ENCODE measurements at regions not wholly inside any gene's neighbourhood (a gene's known extent, or its start where the extent isn't known, plus 50 kb on each side); places are given as distances from the start of the nearest gene placed in this dataset.

DNA sequence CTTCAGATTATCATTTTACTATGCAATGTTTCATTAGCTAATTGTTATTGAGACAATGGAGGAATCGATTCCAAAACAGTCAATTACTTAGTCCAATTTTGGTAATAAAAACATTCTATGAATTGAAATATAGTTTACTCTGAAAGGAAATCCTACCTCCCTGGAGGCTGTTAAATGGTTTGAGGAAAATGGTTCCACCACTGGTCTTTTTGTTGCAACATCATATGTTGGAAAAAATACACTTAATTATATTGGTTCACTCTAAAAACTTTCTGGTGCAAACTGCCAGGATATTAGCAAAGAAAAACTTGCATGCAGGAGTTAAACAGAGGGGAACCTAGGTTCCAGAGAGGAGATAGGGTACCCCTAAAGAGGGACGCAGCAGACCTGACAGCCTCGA is 267.3 kb upstream of the LYZL1 start:
- TF ChIP-seq, protein P1, sequence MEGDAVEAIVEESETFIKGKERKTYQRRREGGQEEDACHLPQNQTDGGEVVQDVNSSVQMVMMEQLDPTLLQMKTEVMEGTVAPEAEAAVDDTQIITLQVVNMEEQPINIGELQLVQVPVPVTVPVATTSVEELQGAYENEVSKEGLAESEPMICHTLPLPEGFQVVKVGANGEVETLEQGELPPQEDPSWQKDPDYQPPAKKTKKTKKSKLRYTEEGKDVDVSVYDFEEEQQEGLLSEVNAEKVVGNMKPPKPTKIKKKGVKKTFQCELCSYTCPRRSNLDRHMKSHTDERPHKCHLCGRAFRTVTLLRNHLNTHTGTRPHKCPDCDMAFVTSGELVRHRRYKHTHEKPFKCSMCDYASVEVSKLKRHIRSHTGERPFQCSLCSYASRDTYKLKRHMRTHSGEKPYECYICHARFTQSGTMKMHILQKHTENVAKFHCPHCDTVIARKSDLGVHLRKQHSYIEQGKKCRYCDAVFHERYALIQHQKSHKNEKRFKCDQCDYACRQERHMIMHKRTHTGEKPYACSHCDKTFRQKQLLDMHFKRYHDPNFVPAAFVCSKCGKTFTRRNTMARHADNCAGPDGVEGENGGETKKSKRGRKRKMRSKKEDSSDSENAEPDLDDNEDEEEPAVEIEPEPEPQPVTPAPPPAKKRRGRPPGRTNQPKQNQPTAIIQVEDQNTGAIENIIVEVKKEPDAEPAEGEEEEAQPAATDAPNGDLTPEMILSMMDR (IDR thresholded peaks at IDR 0.05), result no peak
- no peak for TF ChIP-seq POLR2A (IDR thresholded peaks at IDR 0.05)
